ENCODE measurements at regions not wholly inside any gene's neighbourhood (a gene's known extent, or its start where the extent isn't known, plus 50 kb on each side); places are given as distances from the start of the nearest gene placed in this dataset.

DNA sequence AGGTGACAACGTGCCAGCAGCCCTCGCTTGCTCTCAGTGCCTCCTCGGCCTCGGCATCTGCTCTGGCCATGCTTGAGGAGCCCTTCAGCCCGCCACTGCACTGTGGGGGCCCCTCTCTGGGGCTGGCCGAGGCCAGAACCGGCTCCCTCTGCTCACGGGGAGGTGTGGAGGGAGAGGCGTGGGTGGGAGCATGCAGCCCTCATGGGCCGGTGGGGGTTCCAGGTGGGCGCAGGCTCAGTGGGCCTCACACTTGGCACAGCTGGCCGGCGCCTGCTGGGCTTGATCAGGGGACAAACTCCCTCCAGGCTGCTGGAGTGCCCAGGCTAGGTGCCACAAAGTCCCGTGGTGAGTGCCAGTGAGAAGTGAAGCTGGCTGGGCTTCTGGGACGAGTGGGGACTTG is 566.6 kb upstream of the ID4 start:
- TF ChIP-seq CTCF (IDR thresholded peaks at IDR 0.05) (no peak), ZFX (IDR thresholded peaks at IDR 0.05; ENCODE audit: borderline replicate concordance) (no peak)
